Mesenchymal stem cell (in vitro differentiated cells and primary cell): ENCODE measurements at regions not wholly inside any gene's neighbourhood (a gene's known extent, or its start where the extent isn't known, plus 50 kb on each side); places are given as distances from the start of the nearest gene placed in this dataset.
A peak's percentile ranks its signal among the peaks of the same experiment; 100 is the strongest.

Source experiments
- DNase-seq: peaks from one replicate; pipeline ENCODE4 v3.0.0-alpha.2; 2013
- H2AFZ ChIP-seq: one replicate; pipeline ENCODE4 v1.6.1; 2013; ENCODE audit warnings: low read depth, mild to moderate bottlenecking, control low read depth, inconsistent platforms, low read length, moderate library complexity
- H2AK5ac ChIP-seq: 2 replicates; pipeline ENCODE4 v1.6.1; 2013; ENCODE audit warnings: low read length, moderate library complexity, mild to moderate bottlenecking, inconsistent platforms; ENCODE audit not compliant: severe bottlenecking
- H2BK120ac ChIP-seq: one replicate; pipeline ENCODE4 v1.6.1; 2013; ENCODE audit warnings: low read depth, mild to moderate bottlenecking, inconsistent platforms, low read length, moderate library complexity
- H2BK12ac ChIP-seq, 2 experiments: one replicate each; pipeline ENCODE4 v1.6.1; 2013; ENCODE audit warnings: inconsistent platforms in 2 of 2, low read length in 2 of 2, mild to moderate bottlenecking in 2 of 2, moderate library complexity in 2 of 2, control low read depth in 1 of 2
- H2BK15ac ChIP-seq: one replicate; pipeline ENCODE4 v1.6.1; 2013; ENCODE audit warnings: mild to moderate bottlenecking, low read depth, inconsistent platforms; ENCODE audit not compliant: poor library complexity, severe bottlenecking
- H2BK5ac ChIP-seq: 2 replicates; pipeline ENCODE4 v1.6.1; 2013; ENCODE audit warnings: low read depth, mild to moderate bottlenecking, low read length, control low read depth, inconsistent platforms; ENCODE audit not compliant: poor library complexity, severe bottlenecking
- H3K14ac ChIP-seq, 2 experiments: one replicate each; pipeline ENCODE4 v1.6.1; 2013; ENCODE audit warnings: inconsistent platforms in 2 of 2, low read length in 2 of 2, control low read depth in 1 of 2, mild to moderate bottlenecking in 1 of 2, moderate library complexity in 1 of 2
- H3K18ac ChIP-seq, 2 experiments: one replicate each; pipeline ENCODE4 v1.6.1; 2013; ENCODE audit warnings: inconsistent platforms in 2 of 2, low read length in 2 of 2, control low read depth in 1 of 2, low read depth in 1 of 2, mild to moderate bottlenecking in 1 of 2
- H3K23ac ChIP-seq, 2 experiments: one replicate each; pipeline ENCODE4 v1.6.1; 2013; ENCODE audit warnings: inconsistent platforms in 2 of 2, low read length in 2 of 2, mild to moderate bottlenecking in 2 of 2, moderate library complexity in 2 of 2, control low read depth in 1 of 2
- H3K27ac ChIP-seq: 2 replicates; pipeline ENCODE4 v1.5.1; 2013; ENCODE audit warnings: mild to moderate bottlenecking, moderate library complexity, low read length, control low read depth, inconsistent platforms; ENCODE audit not compliant: poor library complexity, severe bottlenecking
- H3K27me3 ChIP-seq, 2 experiments: 2 replicates each; pipeline versions ENCODE4 v1.6.1 to v1.7.0; 2013; ENCODE audit warnings: low read length in 2 of 2, mild to moderate bottlenecking in 2 of 2, moderate library complexity in 2 of 2, control low read depth in 1 of 2, inconsistent platforms in 1 of 2; ENCODE audit not compliant: control insufficient read depth in 1 of 2, insufficient read depth in 1 of 2
- H3K36me3 ChIP-seq, 2 experiments: 2 replicates each; pipeline versions ENCODE4 v1.6.1 to v1.7.0; 2013; ENCODE audit warnings: low read length in 2 of 2, control low read depth in 1 of 2, inconsistent platforms in 1 of 2, low read depth in 1 of 2, mild to moderate bottlenecking in 1 of 2; ENCODE audit not compliant: insufficient read depth in 2 of 2, control insufficient read depth in 1 of 2
- H3K4ac ChIP-seq, 2 experiments: one replicate each; pipeline ENCODE4 v1.6.1; 2013; ENCODE audit warnings: inconsistent platforms in 2 of 2, low read length in 2 of 2, mild to moderate bottlenecking in 2 of 2, moderate library complexity in 2 of 2, control low read depth in 1 of 2, low read depth in 1 of 2
- H3K4me1 ChIP-seq: 2 replicates; pipeline ENCODE4 v1.6.1; 2013; ENCODE audit warnings: low read depth, low read length, control low read depth; ENCODE audit not compliant: control insufficient read depth, insufficient read depth
- H3K4me2 ChIP-seq: 2 replicates; pipeline ENCODE4 v1.6.1; 2013; ENCODE audit warnings: low read length, mild to moderate bottlenecking, inconsistent platforms; ENCODE audit not compliant: poor library complexity, severe bottlenecking
- H3K4me3 ChIP-seq, 2 experiments: 2 replicates each; pipeline versions ENCODE4 v1.5.1 to v1.7.0; 2013; ENCODE audit warnings: low read length in 2 of 2, mild to moderate bottlenecking in 2 of 2, control low read depth in 1 of 2, low read depth in 1 of 2; ENCODE audit not compliant: insufficient read depth in 1 of 2
- H3K79me1 ChIP-seq: replicated peaks from 2 replicates; pipeline ENCODE4 v1.6.1; 2013; ENCODE audit warnings: mild to moderate bottlenecking, control low read depth, low read length, inconsistent platforms; ENCODE audit not compliant: poor library complexity, severe bottlenecking
- H3K9ac ChIP-seq: 2 replicates; pipeline ENCODE4 v1.7.0; 2013; ENCODE audit warnings: mild to moderate bottlenecking, low read length, moderate library complexity
- H3K9me3 ChIP-seq: 2 replicates; pipeline ENCODE4 v1.7.0; 2013; ENCODE audit warnings: mild to moderate bottlenecking, low read length; ENCODE audit not compliant: control insufficient read depth
- H4K8ac ChIP-seq: one replicate; pipeline ENCODE4 v1.6.1; 2013; ENCODE audit warnings: inconsistent platforms, mild to moderate bottlenecking, low read length, moderate library complexity
- H4K91ac ChIP-seq: one replicate; pipeline ENCODE4 v1.6.1; 2013; ENCODE audit warnings: mild to moderate bottlenecking, low read length, inconsistent platforms
- WGBS: methylation state at CpG from one replicate; pipeline ENCODE4 v1.1.7; 2013; ENCODE audit warnings: mixed read lengths; 5-methylcytosine and 5-hydroxymethylcytosine counted together

DNA sequence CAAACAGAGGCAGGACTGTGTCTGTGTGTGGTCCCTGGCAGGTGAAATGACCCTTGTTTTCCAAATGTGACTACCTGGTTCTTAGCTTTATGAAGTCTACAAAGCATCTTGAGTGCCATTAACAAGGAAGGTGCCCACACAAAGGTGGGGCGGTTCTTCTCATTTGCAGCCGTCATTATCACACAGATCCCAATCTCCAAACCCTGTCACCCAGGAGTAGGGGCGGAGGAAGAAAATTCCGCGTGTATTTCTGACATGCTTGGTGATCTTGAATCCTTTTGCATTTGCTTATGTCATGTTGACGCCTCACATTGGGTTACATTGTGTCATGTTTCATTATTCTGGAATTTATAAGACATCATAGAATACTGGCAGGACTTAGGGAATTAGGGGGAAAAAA, 277.3 kb downstream of the VRK1 start:
- Histone ChIP-seq H3K9ac (no peak overlapping the region), H2AK5ac (no peak overlapping the region), H3K4me3 (no peak overlapping the region), H3K14ac (no peak overlapping the region), H4K8ac (no peak overlapping the region), H3K27me3 (no peaks in the 10 kb centered on the region), H3K4me2 (no peak overlapping the region), H3K79me1 (no peaks in the 10 kb centered on the region), H2BK15ac (no peak overlapping the region), H3K9me3 (no peaks in the 10 kb centered on the region), H3K23ac (no peak overlapping the region), H2BK5ac (no peak overlapping the region), H3K27ac (no peak overlapping the region), H3K4me1 (no peaks in the 10 kb centered on the region), H4K91ac (no peak overlapping the region), H2BK12ac (no peak overlapping the region), H3K18ac (no peak overlapping the region), H2AFZ (no peak overlapping the region), H2BK120ac (no peak overlapping the region), H3K4ac (no peak overlapping the region), H3K36me3 (no peaks in the 10 kb centered on the region)
- DNase-seq = no peak
- 100% methylated on average over 5 of the region's 6 CpGs for WGBS

DNA sequence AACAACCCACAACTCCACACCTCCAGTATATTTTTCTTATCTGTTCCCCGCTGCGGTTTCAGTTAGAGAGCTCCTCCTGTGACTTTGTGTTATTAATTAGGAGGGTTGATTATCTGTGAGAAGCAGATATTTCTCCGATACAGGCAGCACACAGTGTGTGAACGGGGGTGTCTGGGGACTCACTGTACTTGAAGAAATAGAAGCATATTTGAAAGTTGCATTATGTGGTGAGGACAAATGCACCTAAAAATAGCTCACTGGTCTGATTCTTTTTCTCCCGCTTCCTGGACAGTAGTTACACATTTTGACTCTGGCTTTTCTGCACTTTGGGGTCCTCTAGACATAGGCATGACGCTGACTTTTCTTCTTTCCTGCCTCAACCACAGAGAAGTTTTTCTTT, 277.7 kb downstream of the VRK1 start:
- Histone ChIP-seq H3K4ac (no peak overlapping the region), H2AFZ (no peak overlapping the region), H3K27ac (no peak overlapping the region), H2AK5ac (no peak overlapping the region), H3K36me3 (no peaks in the 10 kb centered on the region), H2BK12ac (no peak overlapping the region), H4K8ac (no peak overlapping the region), H3K4me2 (no peak overlapping the region), H3K14ac (no peak overlapping the region), H2BK15ac (no peak overlapping the region), H2BK120ac (no peak overlapping the region), H3K18ac (no peak overlapping the region), H3K9me3 (no peaks in the 10 kb centered on the region), H4K91ac (no peak overlapping the region), H3K23ac (no peak overlapping the region), H3K9ac (no peak overlapping the region), H2BK5ac (no peak overlapping the region), H3K27me3 (no peaks in the 10 kb centered on the region), H3K4me3 (no peak overlapping the region), H3K4me1 (no peaks in the 10 kb centered on the region), H3K79me1 (no peaks in the 10 kb centered on the region)
- DNase-seq = no peak
- WGBS = 94% methylated on average over 5 of the region's 6 CpGs

DNA sequence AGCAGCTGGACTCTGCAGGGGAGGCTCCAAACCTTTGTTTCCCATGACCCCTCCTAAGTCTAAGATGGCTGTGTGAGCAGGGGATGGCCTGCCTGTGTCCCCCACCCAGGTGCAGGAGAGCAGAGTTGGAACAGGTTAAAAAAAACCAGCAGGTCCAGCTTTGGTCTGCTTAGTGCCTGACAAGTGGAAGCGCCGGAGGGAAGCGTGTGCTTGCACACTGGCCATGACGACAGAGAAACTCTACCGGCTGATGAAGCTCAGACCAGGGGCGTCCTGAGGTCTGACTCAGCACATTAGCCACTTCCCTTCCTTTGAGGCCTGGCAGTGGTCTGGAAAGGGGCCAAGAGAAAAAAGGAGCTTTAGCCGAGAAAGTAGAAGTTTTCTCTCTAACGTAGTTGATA, 280.1 kb downstream of the VRK1 start:
- Histone ChIP-seq H2AFZ (no peak overlapping the region), H2BK5ac (no peak overlapping the region)
- 18% methylated on average over 8 of the region's 8 CpGs for WGBS

DNA sequence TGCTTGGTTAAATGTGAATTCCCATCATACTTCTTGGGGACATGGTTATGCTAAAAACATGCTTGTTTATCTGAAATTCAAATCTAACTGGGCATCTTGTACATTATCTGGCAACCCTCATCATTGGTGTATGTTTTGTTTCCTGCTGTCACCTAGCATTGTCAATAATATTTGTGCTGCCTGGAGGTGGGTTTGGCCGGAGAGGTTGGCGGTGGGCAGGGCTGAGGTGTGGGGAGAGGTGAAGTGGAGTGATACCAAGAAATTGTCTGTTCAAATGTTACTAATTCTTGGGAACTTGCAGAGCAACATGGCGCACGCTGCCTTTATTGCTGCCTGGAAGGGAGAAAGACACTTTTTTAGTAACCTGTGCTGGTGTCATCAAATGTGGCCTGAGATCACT, 280.5 kb downstream of the VRK1 start:
- H3K4ac ChIP-seq = no peak overlapping the region
- no peak overlapping the region for H2BK5ac ChIP-seq
- no peak overlapping the region for H2AFZ ChIP-seq
- no peak overlapping the region for H4K8ac ChIP-seq
- no peak overlapping the region for H2BK120ac ChIP-seq
- H3K79me1 ChIP-seq = no peaks in the 10 kb centered on the region
- H3K4me2 ChIP-seq = no peak overlapping the region
- H3K36me3 ChIP-seq = no peaks in the 10 kb centered on the region
- no peak overlapping the region for H3K18ac ChIP-seq
- no peak overlapping the region for H2BK12ac ChIP-seq
- H2BK15ac ChIP-seq = no peak overlapping the region
- no peak for DNase-seq
- no peaks in the 10 kb centered on the region for H3K27me3 ChIP-seq
- H4K91ac ChIP-seq = no peak overlapping the region
- H2AK5ac ChIP-seq = no peak overlapping the region
- H3K23ac ChIP-seq = no peak overlapping the region
- H3K9me3 ChIP-seq = no peaks in the 10 kb centered on the region
- H3K9ac ChIP-seq = no peak overlapping the region
- H3K14ac ChIP-seq = no peak overlapping the region
- WGBS = 88% methylated on average over 4 of the region's 4 CpGs
- no peak overlapping the region for H3K27ac ChIP-seq
- H3K4me3 ChIP-seq = no peak overlapping the region
- no peaks in the 10 kb centered on the region for H3K4me1 ChIP-seq

More for the DNA sequence above, 280.1 kb downstream of the VRK1 start:
- Histone ChIP-seq H4K91ac (no peak overlapping the region), H3K23ac (no peak overlapping the region), H3K36me3 (no peaks in the 10 kb centered on the region), H3K14ac (no peak overlapping the region), H3K18ac (no peak overlapping the region), H3K4ac (no peak overlapping the region), H2BK15ac (no peak overlapping the region), H3K4me3 (no peak overlapping the region), H3K4me1 (no peaks in the 10 kb centered on the region), H3K9me3 (no peaks in the 10 kb centered on the region), H3K27ac (no peak overlapping the region), H3K4me2 (no peak overlapping the region), H3K27me3 (no peaks in the 10 kb centered on the region), H2AK5ac (no peak overlapping the region), H4K8ac (no peak overlapping the region), H2BK12ac (no peak overlapping the region), H3K9ac (no peak overlapping the region), H2BK120ac (no peak overlapping the region), H3K79me1 (no peaks in the 10 kb centered on the region)
- peak; percentile 2 for DNase-seq
